Calu3 (cell line): ENCODE measurements at regions not wholly inside any gene's neighbourhood (a gene's known extent, or its start where the extent isn't known, plus 50 kb on each side); places are given as distances from the start of the nearest gene placed in this dataset.
A peak's percentile ranks its signal among the peaks of the same experiment; 100 is the strongest.
"Not testable (repeated sequence)": the region's sequence is repeated elsewhere in the genome, so short reads cannot be mapped to it uniquely, and the experiment has no call there.

Source experiments
- BruUV-seq: library from RNA; stranded (reverse); fragments of 400-500 nt; replicated peaks from 2 replicates; lab custom pipeline; 2021; lab: Mats Ljungman, UMichigan
- CTCF ChIA-PET: fragments of 300-600 bp; sonication (Branson Sonifier 250); formaldehyde crosslinking; loops from one replicate; lab custom pipeline; 2022; ENCODE audit warnings: antibody characterized with exemption; lab: Charles Lee
- DNase-seq: peaks from one replicate; pipeline ENCODE4 v3.0.0; 2022
- H3K27ac Mint-ChIP-seq: one replicate; pipeline ENCODE4 v1.8.0; 2022; ENCODE audit warnings: mixed read lengths; ENCODE audit not compliant: unreplicated experiment
- H3K27me3 Mint-ChIP-seq: one replicate; pipeline ENCODE4 v1.8.0; 2022; ENCODE audit warnings: mixed read lengths; ENCODE audit not compliant: unreplicated experiment
- H3K36me3 Mint-ChIP-seq: one replicate; pipeline ENCODE4 v1.8.0; 2022; ENCODE audit warnings: mild to moderate bottlenecking, moderate library complexity, mixed read lengths; ENCODE audit not compliant: insufficient read depth, unreplicated experiment
- H3K4me1 Mint-ChIP-seq: one replicate; pipeline ENCODE4 v1.8.0; 2022; ENCODE audit warnings: mild to moderate bottlenecking, low read depth, mixed read lengths; ENCODE audit not compliant: unreplicated experiment
- H3K4me3 Mint-ChIP-seq: one replicate; pipeline ENCODE4 v1.8.0; 2022; ENCODE audit warnings: mild to moderate bottlenecking, low read depth, moderate library complexity, mixed read lengths; ENCODE audit not compliant: unreplicated experiment
- H3K9me3 Mint-ChIP-seq: one replicate; pipeline ENCODE4 v1.8.0; 2022; ENCODE audit warnings: low read depth, mixed read lengths; ENCODE audit not compliant: unreplicated experiment
- intact Hi-C: fragments of 100-400 bp; cut with micrococcal nuclease; formaldehyde crosslinking; loops from one replicate; pipeline ENCODE4 v1.10.0; 2022; ENCODE audit not compliant: unreplicated experiment

DNA sequence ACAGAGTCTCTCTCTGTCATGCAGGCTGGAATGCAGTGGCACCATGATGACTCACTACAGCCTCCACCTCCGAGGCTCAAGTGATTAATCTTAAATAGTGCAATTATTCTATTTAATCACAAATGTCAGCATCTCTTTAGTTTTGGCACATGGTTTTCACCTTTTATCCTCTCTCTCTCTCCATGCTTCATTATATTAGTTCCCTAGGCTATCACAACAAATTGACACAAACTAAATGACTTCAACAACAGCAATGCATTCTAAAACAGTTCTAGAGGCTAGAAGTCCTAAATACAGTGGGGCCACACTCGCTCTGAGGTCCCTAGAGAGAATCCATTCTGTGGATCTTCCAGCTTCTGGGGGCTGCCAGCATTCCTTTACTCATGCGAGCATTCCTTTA, 178.2 kb upstream of the ZNG1F start:
- CTCF ChIA-PET, BruUV-seq, H3K27me3 Mint-ChIP-seq, H3K36me3 Mint-ChIP-seq, H3K27ac Mint-ChIP-seq, intact Hi-C loops, DNase-seq, H3K9me3 Mint-ChIP-seq, H3K4me1 Mint-ChIP-seq, H3K4me3 Mint-ChIP-seq: not testable (repeated sequence)

DNA sequence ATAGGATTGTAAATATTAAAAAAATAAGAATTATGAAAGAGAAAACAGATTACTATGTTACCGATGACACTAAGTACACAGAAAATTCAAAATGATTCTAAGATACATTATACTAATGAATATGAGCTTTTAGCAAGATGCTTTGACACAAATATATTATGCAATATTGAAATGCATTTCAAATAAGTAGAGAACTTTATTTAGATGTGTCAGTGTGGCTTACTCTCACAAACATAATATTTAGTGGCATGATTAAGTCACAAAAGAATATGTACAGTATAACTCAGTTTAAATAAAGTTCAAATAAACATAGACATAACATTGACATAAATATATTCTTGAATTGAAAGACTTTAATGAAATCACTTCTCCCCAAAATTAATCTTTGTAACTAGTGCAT, 172.7 kb upstream of the ZNG1F start:
- intact Hi-C loops, CTCF ChIA-PET, BruUV-seq, H3K4me1 Mint-ChIP-seq, H3K27ac Mint-ChIP-seq, H3K9me3 Mint-ChIP-seq, H3K27me3 Mint-ChIP-seq, DNase-seq, H3K4me3 Mint-ChIP-seq: not testable (repeated sequence)
- peaks cover 10% of the 10 kb centered on the region for H3K36me3 Mint-ChIP-seq

DNA sequence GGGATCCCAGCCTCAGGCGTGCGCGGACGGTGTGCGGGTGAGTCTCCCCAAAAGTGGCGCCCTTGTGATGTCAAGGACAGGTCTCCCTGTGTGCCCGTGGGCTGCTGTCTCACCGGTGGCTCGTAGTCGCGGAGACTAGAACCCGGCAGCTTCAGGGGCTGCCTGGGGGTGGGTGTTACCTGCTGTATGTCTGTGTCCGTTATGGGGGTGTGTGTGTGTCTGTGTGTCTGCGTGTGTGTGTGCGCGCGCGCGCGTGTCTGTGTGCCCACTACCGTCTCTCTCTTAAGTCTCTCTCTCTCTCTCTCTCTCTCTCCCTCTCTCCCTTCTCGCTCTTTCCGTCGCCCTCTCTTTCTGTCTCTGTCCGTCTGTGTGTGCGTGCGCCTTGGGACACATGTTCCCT, 170.0 kb upstream of the ZNG1F start:
- H3K4me1 Mint-ChIP-seq, DNase-seq, CTCF ChIA-PET, H3K27me3 Mint-ChIP-seq, H3K9me3 Mint-ChIP-seq, BruUV-seq, intact Hi-C loops: not testable (repeated sequence)
- Mint-ChIP-seq H3K27ac (peak overlapping the region; percentile 71), H3K4me3 (peak overlapping the region; percentile 87), H3K36me3 (peaks cover 10% of the 10 kb centered on the region)

DNA sequence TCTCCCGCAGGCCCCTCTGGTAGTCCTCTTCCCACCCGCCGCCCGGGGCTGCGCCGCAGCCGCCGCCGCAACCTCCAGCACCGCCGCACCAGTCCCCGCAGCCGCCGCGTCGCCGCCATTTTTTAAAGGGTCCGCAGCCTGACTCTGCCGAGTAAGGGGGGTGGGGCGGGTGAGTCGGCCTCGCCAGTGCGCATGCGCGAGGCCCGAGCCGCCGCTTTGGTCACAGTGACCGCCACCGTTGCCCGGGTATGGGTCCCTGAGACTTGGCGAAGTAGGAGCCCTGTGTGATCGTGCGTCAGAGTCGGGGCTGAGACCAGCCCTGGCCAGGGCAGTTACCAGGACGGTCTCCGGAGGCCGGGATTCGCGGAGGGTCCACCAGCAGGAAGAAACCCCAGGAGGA, 169.6 kb upstream of the ZNG1F start:
- Mint-ChIP-seq H3K27ac (peak overlapping the region; percentile 71), H3K36me3 (peaks cover 10% of the 10 kb centered on the region), H3K4me3 (peak overlapping the region; percentile 87)
- CTCF ChIA-PET, intact Hi-C loops, H3K9me3 Mint-ChIP-seq, BruUV-seq, H3K4me1 Mint-ChIP-seq, H3K27me3 Mint-ChIP-seq: not testable (repeated sequence)
- peak; percentile 81 for DNase-seq

DNA sequence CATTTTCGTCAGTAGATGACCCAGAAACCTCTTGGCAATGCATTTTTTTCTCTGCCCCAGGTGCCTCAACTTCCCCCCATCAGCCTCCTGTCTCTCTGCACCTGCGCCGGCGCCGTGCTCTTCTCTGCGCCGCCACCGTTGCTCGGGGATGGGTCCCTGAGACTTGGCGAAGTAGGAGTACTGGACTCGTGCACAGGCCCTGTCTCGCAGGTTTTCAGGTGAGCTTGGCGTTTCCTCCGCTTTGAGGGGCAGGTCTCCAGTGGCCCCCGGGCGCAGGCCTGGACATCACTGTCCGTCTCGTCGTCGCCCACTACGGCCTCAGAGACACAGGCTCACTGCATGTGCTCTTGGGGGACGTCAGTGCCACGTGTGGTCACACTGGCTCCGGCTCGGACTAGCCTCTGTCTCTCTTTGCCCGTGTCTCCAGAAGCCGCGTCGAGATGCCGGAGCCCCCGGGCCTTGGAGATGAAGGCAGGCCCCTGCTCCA, 168.8 kb upstream of the ZNG1F start:
- H3K27ac Mint-ChIP-seq, intact Hi-C loops, H3K4me1 Mint-ChIP-seq, DNase-seq, H3K9me3 Mint-ChIP-seq, CTCF ChIA-PET, BruUV-seq, H3K27me3 Mint-ChIP-seq: not testable (repeated sequence)
- peaks cover 10% of the 10 kb centered on the region for H3K36me3 Mint-ChIP-seq
- peak overlapping the region; percentile 63 for H3K4me3 Mint-ChIP-seq

DNA sequence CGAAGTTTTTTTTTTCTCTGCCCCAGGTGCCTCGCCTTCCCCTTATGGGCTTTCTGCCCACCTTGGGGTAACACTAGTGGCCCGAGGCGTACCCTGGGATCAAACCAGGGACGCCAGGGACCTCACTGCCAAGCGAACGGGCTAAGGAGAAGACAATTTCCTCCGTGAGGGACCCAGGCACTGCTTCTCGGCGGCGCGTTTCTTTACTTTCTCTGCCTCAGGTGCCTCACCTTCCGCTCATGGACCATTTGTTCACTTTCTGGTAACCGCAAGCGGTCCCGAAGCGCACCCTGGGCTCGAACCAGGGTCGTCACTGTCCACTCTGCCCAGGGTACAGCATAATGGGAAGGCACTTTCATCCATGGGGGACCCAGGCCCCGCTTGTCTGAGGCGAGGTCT, 168.2 kb upstream of the ZNG1F start:
- H3K9me3 Mint-ChIP-seq, H3K4me1 Mint-ChIP-seq, H3K27ac Mint-ChIP-seq, H3K27me3 Mint-ChIP-seq, CTCF ChIA-PET, intact Hi-C loops, BruUV-seq, DNase-seq: not testable (repeated sequence)
- peaks cover 10% of the 10 kb centered on the region for H3K36me3 Mint-ChIP-seq
- H3K4me3 Mint-ChIP-seq, result peak overlapping the region; percentile 63

DNA sequence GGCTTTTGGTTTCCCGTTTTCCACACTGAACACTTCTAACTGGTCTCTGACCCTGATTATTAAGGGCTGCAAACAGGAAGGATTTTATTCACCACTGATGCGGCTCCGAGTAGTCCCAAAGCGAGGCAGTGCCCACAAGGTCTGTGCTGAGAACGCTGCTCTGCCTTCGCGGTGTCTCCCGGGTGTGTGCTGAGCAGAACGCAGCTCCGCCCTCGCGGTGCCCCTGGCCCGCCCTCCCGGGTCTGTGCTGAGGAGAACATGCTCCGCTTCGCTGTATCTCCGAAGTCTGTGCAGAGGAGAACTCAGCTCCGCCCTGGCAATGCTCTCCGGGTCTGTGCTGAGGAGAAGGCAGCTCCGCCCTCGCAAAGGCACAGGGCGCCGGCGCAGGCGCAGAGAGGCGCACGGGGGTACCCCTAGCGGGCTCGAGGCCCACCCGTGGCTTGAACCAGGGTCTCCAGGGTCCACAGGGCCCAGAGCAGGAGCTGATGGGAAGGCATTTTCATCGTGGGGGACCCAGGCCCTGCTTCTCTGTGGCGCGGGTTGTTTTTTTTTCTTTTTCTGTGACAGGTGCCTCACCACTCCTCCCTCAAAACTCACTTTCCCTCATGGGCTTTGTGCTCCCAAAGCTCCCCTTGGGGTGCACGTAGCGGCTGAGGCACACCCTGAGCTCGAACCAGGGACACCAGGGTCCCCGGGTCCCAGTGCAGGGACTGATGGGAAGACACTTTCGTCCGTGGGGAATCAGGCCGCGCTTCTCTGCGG, 167.7 kb upstream of the ZNG1F start:
- H3K4me3 Mint-ChIP-seq, H3K9me3 Mint-ChIP-seq, CTCF ChIA-PET, H3K27me3 Mint-ChIP-seq, intact Hi-C loops, H3K27ac Mint-ChIP-seq, H3K4me1 Mint-ChIP-seq: not testable (repeated sequence)
- TSS peak; percentile 24 for BruUV-seq
- H3K36me3 Mint-ChIP-seq, result peaks cover 10% of the 10 kb centered on the region
- DNase-seq, result peak; percentile 83

DNA sequence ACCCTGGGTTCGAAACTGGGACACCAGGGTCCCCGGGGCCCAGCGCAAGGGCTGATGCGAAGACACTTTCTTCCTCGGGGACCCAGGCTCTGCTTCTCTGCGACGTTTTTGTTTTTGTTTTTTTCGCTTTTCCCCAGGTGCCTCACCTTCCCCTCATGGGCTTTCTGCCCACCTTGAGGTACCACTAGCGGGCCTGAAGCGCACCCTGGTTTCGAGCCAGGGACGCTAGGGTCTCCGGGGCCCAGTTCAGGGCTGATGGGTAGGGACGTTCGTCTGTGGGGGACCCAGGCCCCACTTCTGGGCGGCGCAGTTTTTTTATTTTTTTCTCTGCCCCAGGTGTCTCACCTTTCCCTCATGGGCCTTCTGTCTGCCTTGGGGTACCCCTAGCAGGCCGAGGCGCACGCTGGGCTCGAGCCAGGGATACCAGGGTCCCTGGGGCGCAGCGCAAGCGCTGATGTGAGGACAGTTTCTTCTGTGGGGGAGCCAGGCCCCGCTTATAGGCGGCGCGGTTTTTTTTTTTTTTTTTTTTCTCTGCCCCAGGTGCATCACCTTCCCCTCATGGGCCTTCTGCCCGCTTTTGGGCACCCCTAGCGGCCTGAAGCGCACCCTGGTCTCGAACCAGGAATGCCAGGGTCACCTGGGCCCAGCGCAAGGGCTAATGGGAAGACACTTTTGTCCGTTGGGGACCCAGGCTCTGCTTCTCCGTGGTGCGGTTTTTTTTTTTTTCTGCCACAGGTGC, 166.8 kb upstream of the ZNG1F start:
- H3K27me3 Mint-ChIP-seq, H3K27ac Mint-ChIP-seq, H3K9me3 Mint-ChIP-seq, H3K4me3 Mint-ChIP-seq, H3K4me1 Mint-ChIP-seq, intact Hi-C loops, DNase-seq, BruUV-seq, CTCF ChIA-PET: not testable (repeated sequence)
- peaks cover 10% of the 10 kb centered on the region for H3K36me3 Mint-ChIP-seq

DNA sequence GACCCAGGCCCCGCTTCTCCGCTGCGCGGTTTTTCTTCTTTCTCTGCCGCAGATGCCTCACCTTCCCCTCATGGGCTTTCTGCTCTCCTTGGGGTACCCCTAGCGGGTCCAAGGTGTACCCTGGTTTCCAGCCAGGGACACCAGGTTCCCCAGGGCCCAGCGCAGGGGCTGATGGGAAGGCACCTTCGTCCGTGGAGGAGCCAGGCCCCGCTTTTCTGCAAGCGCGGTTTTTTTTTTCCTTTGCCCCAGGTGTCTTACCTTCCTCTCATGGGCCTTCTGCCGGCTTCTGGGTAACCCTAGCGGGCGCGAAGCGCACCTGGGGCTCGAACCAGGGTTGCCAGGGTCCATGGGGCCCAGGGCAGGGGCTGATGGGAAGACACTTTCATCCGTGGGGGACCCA, 165.9 kb upstream of the ZNG1F start:
- H3K9me3 Mint-ChIP-seq, CTCF ChIA-PET, intact Hi-C loops, H3K27ac Mint-ChIP-seq, H3K4me1 Mint-ChIP-seq, BruUV-seq, H3K27me3 Mint-ChIP-seq, DNase-seq: not testable (repeated sequence)
- Mint-ChIP-seq H3K36me3 (peaks cover 10% of the 10 kb centered on the region), H3K4me3 (peak overlapping the region; percentile 58)
